Glomerular endothelial cell (primary cell): ENCODE measurements at regions not wholly inside any gene's neighbourhood (a gene's known extent, or its start where the extent isn't known, plus 50 kb on each side); places are given as distances from the start of the nearest gene placed in this dataset.

Source experiments
- DNase-seq: peaks from one replicate; pipeline ENCODE4 v3.0.0-alpha.2; 2011; ENCODE audit warnings: low read depth, low spot score; ENCODE audit errors: extremely low read depth

DNA sequence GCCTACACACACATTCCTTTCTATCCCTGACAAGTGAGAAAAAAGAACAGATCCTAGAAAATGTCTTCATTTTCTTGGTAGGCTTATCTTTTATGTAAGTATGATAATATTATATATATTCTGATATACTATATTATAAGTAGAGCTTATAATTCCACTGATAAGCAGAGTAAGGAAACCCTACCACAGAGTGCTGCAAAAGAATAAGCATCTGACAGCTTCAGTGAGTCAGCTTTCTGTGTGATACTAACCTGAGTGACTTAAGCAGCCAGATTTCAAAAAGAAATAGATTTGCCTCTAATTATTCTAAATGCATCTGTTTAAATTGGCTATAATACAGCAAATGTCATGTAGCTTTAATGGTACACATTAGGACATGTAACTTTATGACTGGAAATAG is 656.0 kb downstream of the MCTP2 start:
- DNase-seq = no peak

- no peak for DNase-seq
Observed at GRCh38 chr15:94889153-94889552, 657.8 kb downstream of the MCTP2 start.

- no peak for DNase-seq
Observed at GRCh38 chr15:94893091-94893490, 661.7 kb downstream of the MCTP2 start.

GRCh38 chr15:94894056-94894455 is 662.7 kb downstream of the MCTP2 start:
- DNase-seq = no peak

GRCh38 chr15:94909510-94909909 is 678.1 kb downstream of the MCTP2 start:
- no peak for DNase-seq

DNA sequence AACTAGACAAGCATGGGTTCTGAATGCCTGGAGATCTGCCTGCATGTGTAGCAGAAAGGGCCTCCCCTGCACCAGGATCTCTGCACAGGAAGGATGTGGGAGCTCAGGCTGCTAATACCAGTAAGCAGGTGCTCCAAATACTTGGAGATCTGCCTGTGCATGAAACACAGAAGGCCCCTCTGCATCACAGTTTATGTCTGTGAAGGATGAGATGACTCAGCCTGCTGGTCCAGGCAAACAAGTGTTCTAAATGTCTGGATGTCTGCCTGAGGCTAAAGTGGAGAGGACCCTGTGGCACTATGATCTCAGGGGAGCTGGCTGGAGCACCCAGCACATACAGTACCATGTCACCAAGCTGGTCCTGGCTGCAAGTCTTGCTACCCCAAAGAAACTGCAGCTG is 678.8 kb downstream of the MCTP2 start:
- no peak for DNase-seq

- no peak for DNase-seq
Observed at GRCh38 chr15:94912760-94913159, 681.4 kb downstream of the MCTP2 start.

DNA sequence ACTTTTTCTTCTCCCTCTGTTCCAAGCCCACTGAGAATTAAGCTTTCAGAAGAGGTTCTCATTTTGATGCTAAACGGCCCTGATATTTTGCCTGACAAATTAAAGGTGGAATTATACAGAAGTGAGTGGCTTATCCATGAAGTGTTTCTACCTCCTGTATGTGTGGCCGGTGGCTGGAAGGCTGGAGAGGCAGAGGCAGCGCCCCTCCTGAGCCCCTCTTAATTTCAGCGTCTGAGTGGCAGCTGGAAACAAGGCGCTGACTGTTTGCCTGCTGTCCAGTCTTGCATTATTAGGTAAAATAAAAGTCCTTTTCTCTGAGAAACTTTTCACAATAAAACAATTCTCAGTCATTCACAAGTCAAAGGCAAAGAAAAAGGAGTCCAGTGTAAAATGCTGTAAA is 685.7 kb downstream of the MCTP2 start:
- DNase-seq = no peak

DNA sequence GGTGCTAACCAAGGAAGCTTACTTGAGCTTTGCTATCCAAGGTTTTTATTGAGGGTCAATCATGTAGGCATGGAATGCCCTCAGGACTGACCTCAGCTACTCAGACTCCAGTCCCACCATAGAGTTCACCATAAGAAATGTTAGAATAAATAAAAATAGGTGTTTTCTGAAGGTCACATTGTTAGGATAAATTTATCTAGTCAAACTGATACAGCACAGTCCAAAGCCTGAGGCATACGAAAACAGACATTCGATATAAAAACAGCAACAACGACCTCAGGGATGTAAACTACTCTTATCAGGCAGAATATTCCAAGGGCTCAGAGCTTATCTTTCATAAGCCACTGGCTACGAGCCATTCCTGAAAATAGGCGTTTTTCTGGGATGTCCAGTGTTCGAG is 690.6 kb downstream of the MCTP2 start:
- no peak for DNase-seq

DNA sequence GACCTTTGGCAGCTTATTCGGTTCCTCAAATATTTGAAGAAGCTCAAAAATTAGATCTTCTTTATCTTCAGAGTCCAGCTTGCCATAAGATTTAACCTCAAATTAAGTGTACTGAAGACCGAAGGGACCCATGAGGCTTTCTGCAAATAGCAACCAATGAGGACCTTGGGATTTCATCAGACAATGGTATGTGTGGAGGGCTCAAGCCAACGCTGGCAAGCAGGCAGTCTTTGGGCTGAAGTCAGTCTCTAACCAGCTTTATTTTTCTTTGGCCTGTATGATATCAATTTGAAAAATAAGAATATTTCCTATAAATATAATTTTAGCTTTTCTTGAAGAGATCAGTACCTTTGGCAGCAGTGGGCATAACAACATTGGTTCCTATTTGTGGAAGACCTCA is 692.7 kb downstream of the MCTP2 start:
- DNase-seq = no peak

DNA sequence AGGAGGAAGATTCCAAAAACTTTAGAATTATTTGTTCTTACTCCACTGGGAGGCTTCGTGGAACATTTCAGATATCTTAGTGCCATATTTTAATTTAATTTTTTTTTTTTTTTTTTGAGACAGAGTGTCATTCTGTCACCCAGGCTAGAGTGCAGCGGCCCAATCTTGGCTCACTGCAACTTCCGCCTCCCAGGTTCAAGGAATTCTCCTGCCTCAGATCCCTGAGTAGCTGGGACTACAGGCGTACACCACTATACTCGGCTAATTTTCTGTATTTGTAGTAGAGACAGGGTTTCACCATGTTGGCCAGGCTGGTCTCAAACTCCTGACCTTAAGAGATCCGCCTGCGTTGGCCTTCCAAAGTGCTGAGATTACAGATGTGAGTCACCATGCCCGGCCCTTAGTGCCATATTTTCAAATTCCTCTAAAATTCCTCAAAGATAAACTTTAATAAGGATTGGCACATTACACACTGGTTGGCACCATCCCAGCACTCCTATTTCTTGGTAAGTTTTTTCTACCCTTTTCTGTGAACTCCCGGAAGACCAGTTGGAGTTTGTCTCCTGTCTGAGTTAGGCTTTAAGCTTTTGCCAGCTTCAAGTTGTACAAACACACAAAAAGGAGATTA is 693.7 kb downstream of the MCTP2 start:
- DNase-seq = no peak

- DNase-seq = no peak
Observed at GRCh38 chr15:94925680-94926079, 694.3 kb downstream of the MCTP2 start.

DNA sequence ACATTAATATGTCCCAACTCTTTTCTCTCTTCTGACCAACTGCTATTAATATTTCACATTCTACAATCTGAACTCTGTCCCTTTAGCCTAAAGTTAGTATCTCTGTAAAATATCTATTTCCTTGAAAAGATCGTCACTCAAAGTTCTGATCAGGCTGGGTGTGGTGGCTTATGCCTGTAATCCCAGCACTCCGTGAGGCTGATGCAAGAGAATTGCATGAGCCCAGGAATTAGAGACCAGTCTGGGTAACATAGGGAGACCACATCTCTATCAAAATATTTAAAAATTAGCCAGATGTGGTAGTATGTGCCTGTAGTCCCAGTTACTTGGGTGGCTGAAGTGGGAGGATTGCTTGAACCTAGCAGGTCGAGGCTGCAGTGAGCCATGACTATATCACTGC is 695.6 kb downstream of the MCTP2 start:
- DNase-seq = no peak

DNA sequence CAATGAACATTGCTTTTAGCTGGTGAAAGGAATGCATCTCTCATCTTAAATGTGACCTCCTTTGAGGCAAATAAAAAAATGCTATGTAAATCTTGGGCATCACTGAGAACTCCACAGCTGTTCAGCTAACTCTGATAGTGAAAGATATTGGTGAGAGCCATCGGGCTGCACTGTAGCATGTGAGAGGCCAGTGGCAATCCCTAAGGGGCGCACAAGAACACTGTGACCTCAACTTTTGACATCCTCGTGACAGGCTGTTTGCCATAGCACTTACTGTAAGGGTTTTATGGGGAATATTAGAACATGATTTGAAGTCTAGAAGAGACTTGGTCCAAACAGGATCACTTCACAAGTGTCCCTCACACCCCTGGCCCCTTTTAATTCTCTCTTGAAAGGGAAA is 697.9 kb downstream of the MCTP2 start:
- no peak for DNase-seq

- no peak for DNase-seq
Observed at GRCh38 chr15:94930441-94930840, 699.1 kb downstream of the MCTP2 start.

GRCh38 chr15:94930960-94931359 is 699.6 kb downstream of the MCTP2 start:
- no peak for DNase-seq

- DNase-seq = no peak
Observed at GRCh38 chr15:94934440-94934839, 703.1 kb downstream of the MCTP2 start.

DNA sequence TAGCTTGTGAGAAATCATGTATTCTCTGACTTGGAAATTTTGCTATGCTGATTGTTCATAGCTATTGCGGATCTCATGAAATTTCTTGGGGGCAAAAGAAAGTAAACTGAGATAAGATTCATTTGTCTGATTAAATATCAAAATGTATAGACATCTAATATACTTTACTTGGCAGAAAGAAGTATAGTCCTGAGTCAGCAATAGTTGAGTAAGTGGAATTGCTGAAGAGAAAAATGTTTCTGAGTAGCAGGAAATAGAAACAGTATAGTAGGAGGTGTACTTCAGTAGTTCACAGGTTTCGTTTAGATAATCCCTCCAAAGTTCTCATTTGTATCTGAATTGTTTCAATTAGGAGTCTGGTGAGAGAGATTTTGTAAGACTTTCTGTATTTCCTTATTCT is 705.9 kb downstream of the MCTP2 start:
- DNase-seq = no peak

DNA sequence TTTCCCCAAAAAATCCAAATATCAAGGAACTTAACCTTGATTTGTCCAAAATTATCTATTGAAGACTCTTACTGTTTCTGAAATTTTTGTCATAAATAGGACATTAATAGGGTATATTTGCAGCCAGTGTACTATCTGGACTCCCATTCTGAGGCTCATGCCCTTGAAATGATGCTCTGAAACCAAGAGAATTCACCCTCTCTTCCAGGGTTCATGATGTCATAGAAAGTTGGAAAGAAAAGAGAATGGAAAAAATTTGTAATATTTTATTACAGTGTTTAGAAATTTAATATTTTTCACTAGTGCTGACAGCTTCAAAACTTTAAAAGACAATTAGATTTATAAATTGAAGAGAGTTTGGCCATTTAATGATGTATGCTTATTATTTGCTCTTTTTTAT is 712.5 kb downstream of the MCTP2 start:
- no peak for DNase-seq

DNA sequence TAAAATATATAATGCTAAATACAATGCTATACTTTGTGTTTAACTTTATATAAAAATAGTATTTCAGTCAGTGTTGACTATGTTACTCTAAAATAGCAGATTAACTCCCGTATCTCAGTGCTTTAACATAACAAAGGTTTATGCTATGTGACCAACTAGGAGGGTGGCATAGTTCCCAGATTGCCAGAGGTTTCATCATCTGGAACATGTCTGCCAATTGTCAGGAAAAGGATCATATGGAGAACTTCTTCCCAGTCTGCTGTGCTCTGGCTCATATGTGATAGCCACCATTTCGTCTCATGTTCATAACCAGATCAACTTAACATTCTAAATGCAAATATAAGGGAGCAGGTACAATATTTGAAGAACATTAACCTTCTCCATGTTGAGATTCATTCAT is 720.2 kb downstream of the MCTP2 start:
- no peak for DNase-seq

- DNase-seq = no peak
Observed at GRCh38 chr15:94963953-94964352, 732.6 kb downstream of the MCTP2 start.

DNA sequence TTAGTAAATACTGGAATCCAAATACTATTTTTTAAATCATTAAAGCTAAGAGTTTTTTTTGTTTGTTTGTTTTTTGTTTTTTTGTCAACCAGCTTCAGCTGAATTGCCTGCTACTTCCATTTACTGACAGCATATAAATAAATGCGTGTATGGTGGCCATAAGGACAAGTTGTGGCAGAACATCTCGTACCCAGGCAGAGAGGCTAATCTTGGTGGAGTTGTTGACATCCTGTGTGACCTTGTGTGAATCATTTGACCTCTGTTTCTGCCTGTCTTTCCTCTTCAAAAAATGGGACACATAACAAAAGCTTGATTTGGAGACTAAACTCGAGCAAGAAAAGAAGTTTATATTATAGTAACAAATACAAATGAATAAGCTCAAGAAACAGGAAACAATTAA is 734.2 kb downstream of the MCTP2 start:
- no peak for DNase-seq

- DNase-seq = no peak
Observed at GRCh38 chr15:94968133-94968532, 736.8 kb downstream of the MCTP2 start.
